ENCODE measurements at regions not wholly inside any gene's neighbourhood (a gene's known extent, or its start where the extent isn't known, plus 50 kb on each side); places are given as distances from the start of the nearest gene placed in this dataset.
A peak's percentile ranks its signal among the peaks of the same experiment; 100 is the strongest.
"Not testable (repeated sequence)": the region's sequence is repeated elsewhere in the genome, so short reads cannot be mapped to it uniquely, and the experiment has no call there.

DNA sequence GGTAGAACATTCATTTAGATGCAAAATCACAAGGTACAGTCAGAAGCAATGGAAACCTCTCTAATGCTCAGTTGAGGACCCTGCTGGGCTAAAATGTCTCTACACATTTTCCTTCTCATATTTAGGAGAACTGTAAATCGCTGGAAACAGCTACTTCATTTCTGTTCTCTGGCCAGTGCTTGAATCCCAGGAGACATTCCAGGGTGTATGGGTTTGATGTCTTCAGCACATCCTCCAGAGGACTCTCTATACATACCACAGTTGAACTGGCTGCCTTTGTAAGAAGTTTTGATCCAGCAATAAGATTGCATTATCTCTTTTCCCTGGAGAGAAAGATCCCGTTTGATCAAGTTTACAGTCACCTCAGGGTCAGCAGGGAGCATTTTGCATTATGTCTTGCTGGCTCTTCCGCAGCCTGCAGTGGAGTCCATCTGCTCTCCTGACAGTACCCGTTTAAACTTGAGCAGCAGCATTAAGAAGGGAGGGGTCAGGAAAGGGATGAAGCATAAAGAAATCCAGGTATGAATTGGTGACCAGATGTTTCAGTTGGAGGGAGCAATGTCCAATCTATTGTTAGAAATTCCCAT lies 676.0 kb downstream of the EPHA3 start:
- DNase-seq: no peak

GRCh38 chr3:89787485-89787884 lies 680.1 kb downstream of the EPHA3 start:
- no peak for DNase-seq

DNA sequence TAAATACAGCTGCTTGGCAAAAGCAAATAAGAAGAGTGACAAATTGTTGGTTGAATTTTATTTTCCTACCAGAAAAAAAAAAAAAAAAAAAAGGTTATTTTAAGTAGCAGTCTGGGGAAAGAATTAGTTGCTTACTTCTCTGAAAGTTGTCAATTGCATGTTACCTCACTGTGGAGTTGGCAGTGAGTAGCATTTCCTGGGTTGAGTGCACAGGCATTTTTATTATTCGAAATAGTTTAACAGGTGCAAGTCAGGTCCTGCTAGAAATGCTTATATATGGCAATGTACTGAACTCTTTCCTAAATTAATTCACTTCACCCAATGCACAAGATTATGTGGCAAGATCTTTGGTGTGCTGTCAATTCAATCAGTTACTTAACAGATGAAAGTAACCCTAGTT lies 680.6 kb downstream of the EPHA3 start:
- no peak for DNase-seq

GRCh38 chr3:89795506-89795905 lies 688.1 kb downstream of the EPHA3 start:
- no peak for DNase-seq

GRCh38 chr3:89802881-89803280 lies 695.5 kb downstream of the EPHA3 start:
- DNase-seq: no peak

GRCh38 chr3:89803711-89804110 lies 696.3 kb downstream of the EPHA3 start:
- no peak for DNase-seq

GRCh38 chr3:89806166-89806565 lies 698.7 kb downstream of the EPHA3 start:
- no peak for DNase-seq

GRCh38 chr3:89808680-89809197 lies 701.3 kb downstream of the EPHA3 start:
- no peak for DNase-seq

- no peak for DNase-seq
These were observed 706.1 kb downstream of the EPHA3 start for GRCh38 chr3:89813500-89813899.

GRCh38 chr3:89841041-89841440 lies 733.6 kb downstream of the EPHA3 start:
- no peak for DNase-seq

DNA sequence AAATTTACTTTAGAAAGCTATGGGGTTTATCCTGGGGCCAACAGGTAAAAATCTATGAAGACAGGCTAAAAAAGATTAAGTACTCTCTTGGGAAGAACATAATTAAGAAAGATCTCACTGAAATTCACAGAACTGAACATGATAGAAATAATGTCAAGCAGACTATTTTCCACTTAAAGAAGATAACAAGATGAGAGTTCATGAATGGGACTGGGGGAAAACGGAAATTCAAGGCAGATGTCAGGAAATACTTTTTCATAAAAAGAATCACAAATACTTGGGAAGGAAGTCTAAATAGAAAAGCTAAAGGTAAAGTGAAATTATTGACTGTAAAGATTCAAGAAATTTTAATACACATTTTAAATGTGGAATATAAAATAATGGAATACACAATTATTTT lies 737.6 kb downstream of the EPHA3 start:
- no peak for DNase-seq

DNA sequence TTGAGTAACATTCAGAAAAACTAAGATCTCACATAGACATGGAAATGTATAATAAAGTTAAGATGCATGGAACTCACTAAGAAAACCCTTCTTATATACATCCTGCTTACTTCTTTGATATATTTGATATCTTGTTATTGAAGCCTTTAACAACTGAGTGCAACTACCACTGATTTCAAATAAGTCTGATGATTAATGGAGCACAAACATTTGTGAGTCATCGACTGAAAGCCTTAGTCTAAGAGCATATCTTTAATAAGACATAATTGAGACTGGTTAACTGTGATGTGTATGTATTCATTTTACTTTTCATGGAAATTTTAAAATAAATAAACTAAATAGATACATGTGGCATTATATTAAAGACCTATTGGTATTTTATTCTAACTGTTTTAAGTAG lies 740.5 kb downstream of the EPHA3 start:
- no peak for DNase-seq

DNA sequence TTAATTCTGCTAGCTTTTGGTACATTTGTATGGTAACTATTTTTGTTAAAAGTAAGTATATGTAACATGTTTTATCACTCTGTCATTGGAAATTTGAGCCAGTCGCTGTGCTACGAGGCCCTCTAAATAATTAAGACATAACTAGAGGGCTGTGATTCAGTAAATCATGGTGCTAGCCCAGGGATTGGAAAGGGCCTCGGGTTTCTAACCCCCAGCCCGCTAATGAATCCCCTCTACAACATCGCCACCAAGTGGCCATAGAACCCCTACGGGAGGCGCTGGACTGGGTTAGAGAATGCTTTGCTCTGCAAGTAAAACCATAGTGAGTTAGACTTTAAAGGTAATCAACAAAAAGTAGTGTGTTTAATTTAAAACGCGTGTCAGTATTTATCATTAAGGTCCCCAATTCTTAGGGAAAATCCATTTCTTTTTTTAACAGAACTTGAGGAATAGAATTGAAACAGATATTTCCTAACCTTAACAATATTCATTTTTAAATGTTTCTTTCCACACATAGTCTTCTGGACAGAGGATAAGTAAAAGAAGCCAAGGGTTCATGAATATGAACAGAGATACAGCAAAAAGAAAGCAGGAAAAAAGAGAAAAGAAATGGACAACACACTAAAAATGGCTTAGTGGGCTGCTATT lies 744.7 kb downstream of the EPHA3 start:
- DNase-seq: peak; percentile 72

DNA sequence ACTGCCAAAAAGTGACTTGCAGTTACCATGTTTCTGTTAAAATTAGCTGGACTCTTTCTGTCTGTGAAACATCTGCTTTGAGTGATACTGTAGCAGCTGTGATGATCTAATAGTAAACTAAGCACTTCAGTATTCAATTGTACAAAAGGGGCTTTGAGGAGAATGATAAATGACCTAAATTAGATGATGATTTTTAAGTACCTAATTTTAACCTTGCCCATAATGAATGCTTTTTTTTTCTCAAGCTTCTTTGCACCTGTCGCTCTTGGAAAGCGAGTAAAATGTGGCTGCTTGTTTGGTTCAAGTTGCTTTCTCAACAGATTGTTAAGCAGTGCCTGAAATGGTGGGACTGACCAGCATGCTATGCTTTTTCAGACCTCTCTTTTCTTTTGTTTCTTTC lies 752.3 kb downstream of the EPHA3 start:
- peak; percentile 66 for DNase-seq

DNA sequence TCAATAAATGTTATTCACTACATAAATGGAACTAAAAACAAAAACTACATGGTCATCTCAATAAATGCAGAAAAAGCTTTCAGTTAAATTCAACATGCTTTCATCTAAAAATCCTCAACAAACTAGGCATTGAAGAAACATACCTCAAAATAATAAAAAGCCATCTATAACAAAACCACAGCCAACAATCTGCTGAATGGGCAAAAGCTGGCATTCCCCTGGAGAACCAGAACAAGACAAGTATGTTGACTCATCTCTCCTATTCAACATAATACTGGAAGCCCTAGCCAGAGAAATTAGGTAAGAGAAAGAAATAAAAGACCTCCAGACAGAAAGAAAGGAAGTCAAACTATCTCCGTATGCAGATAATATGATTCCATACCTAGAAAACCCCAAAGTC lies 759.9 kb downstream of the EPHA3 start:
- DNase-seq: no peak

GRCh38 chr3:89876116-89876515 lies 768.7 kb downstream of the EPHA3 start:
- DNase-seq: no peak

DNA sequence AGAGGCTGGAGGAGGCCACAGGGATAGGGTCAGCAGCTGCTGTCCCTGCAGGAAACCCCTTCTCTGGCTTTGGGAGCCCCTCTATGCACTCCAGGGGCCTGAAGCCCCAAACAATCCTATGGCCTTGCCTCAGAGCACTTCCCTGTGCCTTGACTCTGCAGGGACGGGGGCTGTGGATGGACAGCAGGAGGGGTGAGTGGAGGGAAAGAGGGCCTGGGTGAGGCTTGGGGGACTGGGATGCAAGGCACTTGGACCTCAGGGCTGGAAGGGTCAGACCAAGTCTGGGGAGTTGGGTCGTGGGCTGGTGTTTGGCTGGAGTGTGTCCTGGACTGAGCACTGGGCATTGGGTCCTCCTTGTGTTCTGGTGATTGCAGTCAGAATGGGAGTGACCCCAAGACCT lies 769.8 kb downstream of the EPHA3 start:
- DNase-seq: no peak

DNA sequence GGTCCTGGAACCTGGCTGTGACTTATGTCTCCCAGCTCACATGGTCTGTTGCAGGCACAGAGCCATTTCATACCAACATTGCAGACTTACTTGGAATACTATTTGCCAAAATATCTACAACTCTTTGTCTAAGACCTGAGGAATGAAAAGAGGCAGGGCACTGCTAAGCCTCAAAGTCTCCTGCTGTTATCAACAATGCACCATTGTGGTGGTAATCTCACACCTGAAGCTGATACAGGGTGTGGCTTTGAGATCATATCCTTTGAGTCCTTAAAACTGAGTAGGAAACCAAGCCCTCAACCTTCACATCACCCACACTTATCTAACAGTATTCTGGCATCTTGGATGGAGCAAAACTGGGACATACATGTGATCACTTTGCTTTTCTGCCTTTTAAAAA lies 782.0 kb downstream of the EPHA3 start:
- no peak for DNase-seq

GRCh38 chr3:89908711-89909213 lies 801.3 kb downstream of the EPHA3 start:
- DNase-seq: peak; percentile 26

- DNase-seq: no peak
These were observed 804.6 kb downstream of the EPHA3 start for GRCh38 chr3:89912031-89912430.

DNA sequence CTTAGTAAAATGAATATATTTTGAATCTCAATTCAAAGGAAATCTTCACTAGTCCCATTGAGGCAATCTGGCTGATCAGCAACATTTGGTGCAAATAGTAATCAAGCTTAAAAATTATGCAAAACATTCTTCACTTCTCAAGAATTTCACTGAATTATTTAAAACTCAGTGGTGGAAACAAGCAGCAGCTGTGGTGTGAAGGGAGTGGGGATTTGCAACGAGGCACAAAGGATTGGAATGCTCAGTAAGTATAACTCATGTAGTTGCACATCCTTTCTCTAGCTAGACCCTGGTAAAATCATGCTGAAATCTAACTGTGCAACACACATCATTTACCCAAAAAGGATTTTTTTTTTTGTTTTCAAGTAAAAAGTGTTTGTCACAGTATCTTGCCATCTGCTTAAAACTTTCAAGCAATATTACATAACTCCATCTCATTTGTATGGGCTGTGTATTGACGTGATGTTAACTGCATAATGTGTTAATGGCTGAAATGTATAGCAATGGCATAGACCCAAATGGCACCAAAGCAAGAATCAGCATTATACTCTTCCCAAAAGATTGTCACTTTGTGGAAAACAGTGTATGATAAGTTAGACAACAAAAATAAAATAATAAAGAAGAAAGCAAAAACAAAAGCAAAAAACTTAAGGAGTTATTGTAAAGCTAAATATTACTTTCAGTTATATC lies 816.6 kb downstream of the EPHA3 start:
- no peak for DNase-seq

- DNase-seq: no peak
These were observed 818.6 kb downstream of the EPHA3 start for GRCh38 chr3:89925976-89926375.

DNA sequence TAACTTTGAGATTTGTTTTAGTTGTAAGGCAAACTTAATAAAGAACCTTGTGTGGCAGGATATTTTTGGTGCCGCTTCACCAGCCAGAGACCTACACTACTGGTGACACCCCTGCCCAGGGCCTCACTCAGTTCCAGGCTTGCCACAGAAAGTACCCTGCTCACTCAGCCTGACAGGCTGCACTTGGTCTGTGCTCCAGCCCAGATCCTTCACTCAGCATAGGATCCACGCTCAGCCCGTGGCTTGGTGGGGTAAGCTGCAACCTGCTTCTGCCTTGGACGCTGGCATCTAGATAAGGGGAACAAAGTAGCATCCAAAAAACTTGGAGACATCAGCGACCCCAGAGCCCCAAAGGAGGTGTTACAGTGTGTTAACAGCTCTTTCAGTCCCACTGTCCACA lies 825.5 kb downstream of the EPHA3 start:
- DNase-seq: no peak

- DNase-seq: not testable (repeated sequence)
These were observed 837.0 kb downstream of the EPHA3 start for GRCh38 chr3:89944461-89944860.
